OCI-LY1 (cell line): ENCODE measurements at regions not wholly inside any gene's neighbourhood (a gene's known extent, or its start where the extent isn't known, plus 50 kb on each side); places are given as distances from the start of the nearest gene placed in this dataset.

Source experiments
- H2AFZ ChIP-seq: fragments of 200-600 bp; sonication (generic), shearing (Covaris generic); 2 replicates; pipeline ENCODE4 v1.6.0; 2014; ENCODE audit warnings: antibody characterized with exemption, mild to moderate bottlenecking, low read length
- H3F3A ChIP-seq: fragments of 200-600 bp; sonication (generic), shearing (Covaris generic); 2 replicates; pipeline ENCODE4 v1.6.0; 2014; ENCODE audit warnings: mild to moderate bottlenecking, antibody characterized with exemption, low read length, moderate library complexity; ENCODE audit not compliant: insufficient read depth
- H3K27ac ChIP-seq: fragments of 200-600 bp; sonication (generic); 2 replicates; pipeline ENCODE4 v1.5.1; 2014; ENCODE audit warnings: low read length, mixed run types, mild to moderate bottlenecking, low read depth; ENCODE audit not compliant: poor library complexity, severe bottlenecking
- H3K27me3 ChIP-seq: fragments of 200-600 bp; sonication (generic); 2 replicates; pipeline ENCODE4 v1.6.0; 2014; ENCODE audit warnings: antibody characterized with exemption, mild to moderate bottlenecking, low read length, moderate library complexity; ENCODE audit not compliant: insufficient read depth
- H3K36me3 ChIP-seq: fragments of 200-600 bp; sonication (generic); 2 replicates; pipeline ENCODE4 v1.6.1; 2014; ENCODE audit warnings: mild to moderate bottlenecking, antibody characterized with exemption, low read length, moderate library complexity, mixed read lengths; ENCODE audit not compliant: insufficient read depth
- H3K4me1 ChIP-seq: fragments of 200-600 bp; sonication (generic); 2 replicates; pipeline ENCODE4 v1.5.1; 2014; ENCODE audit warnings: mild to moderate bottlenecking, low read length, moderate library complexity; ENCODE audit not compliant: insufficient read depth, severe bottlenecking
- H3K4me2 ChIP-seq: fragments of 200-600 bp; sonication (generic), shearing (Covaris generic); 2 replicates; pipeline ENCODE4 v1.6.1; 2014; ENCODE audit warnings: low read length
- H3K4me3 ChIP-seq: fragments of 200-600 bp; sonication (generic); 2 replicates; pipeline ENCODE4 v1.5.1; 2014; ENCODE audit warnings: low read length, low read depth, mild to moderate bottlenecking, mixed read lengths; ENCODE audit not compliant: poor library complexity, severe bottlenecking
- H3K79me2 ChIP-seq: fragments of 200-600 bp; shearing (Covaris generic); 2 replicates; pipeline ENCODE4 v1.6.1; 2016; ENCODE audit warnings: mixed run types, low read length, mixed read lengths; ENCODE audit not compliant: insufficient read depth
- H3K9ac ChIP-seq: fragments of 200-600 bp; sonication (generic), shearing (Covaris generic); 2 replicates; pipeline ENCODE4 v1.6.1; 2014; ENCODE audit warnings: mild to moderate bottlenecking, low read length, mixed read lengths
- H3K9me2 ChIP-seq: fragments of 200-600 bp; sonication (generic), shearing (Covaris generic); 2 replicates; pipeline ENCODE4 v1.6.1; 2014; ENCODE audit warnings: low read depth, mild to moderate bottlenecking, low read length, mixed read lengths
- H3K9me3 ChIP-seq: fragments of 200-600 bp; shearing (Covaris generic); 2 replicates; pipeline ENCODE4 v1.6.1; 2014; ENCODE audit warnings: low read length, mixed read lengths
- H4K20me1 ChIP-seq: fragments of 200-600 bp; sonication (generic), shearing (Covaris generic); 2 replicates; pipeline ENCODE4 v1.6.0; 2016; ENCODE audit warnings: mild to moderate bottlenecking, low read length; ENCODE audit not compliant: insufficient read depth
- CTCF ChIP-seq: fragments of 200-600 bp; sonication (generic), shearing (Covaris generic); IDR thresholded peaks from 2 replicates; pipeline ENCODE4 v1.5.1; 2017; ENCODE audit warnings: mild to moderate bottlenecking, antibody characterized with exemption, low read length, moderate library complexity, mixed read lengths
- EZH2 ChIP-seq: fragments of 200-600 bp; sonication (generic), shearing (Covaris generic); IDR thresholded peaks from 2 replicates; pipeline ENCODE4 v1.8.0; 2017; ENCODE audit warnings: borderline replicate concordance, mixed run types, mild to moderate bottlenecking, antibody characterized with exemption, low read length, moderate library complexity, mixed read lengths

- Histone ChIP-seq H3K9me2 (no peaks in the 10 kb centered on the region), H3K4me3 (no peak overlapping the region), H3K27ac (no peak overlapping the region), H3K4me2 (no peak overlapping the region), H3K4me1 (no peaks in the 10 kb centered on the region), H3K9me3 (no peaks in the 10 kb centered on the region), H3K9ac (no peak overlapping the region), H3K27me3 (no peaks in the 10 kb centered on the region), H3K79me2 (no peaks in the 10 kb centered on the region), H3K36me3 (no peaks in the 10 kb centered on the region), H4K20me1 (no peaks in the 10 kb centered on the region), H2AFZ (no peak overlapping the region), H3F3A (no peaks in the 10 kb centered on the region)
- no peak for TF ChIP-seq CTCF
- TF ChIP-seq EZH2: no peak
Observed at GRCh38 chr18:28805491-28805890, 628.6 kb upstream of the CDH2 start.

GRCh38 chr18:28804512-28805202 lies 627.7 kb upstream of the CDH2 start:
- no peaks in the 10 kb centered on the region for H4K20me1 ChIP-seq
- no peaks in the 10 kb centered on the region for H3K79me2 ChIP-seq
- no peak overlapping the region for H3K9ac ChIP-seq
- H3K9me3 ChIP-seq: no peaks in the 10 kb centered on the region
- H3K9me2 ChIP-seq: no peaks in the 10 kb centered on the region
- no peak overlapping the region for H3K4me2 ChIP-seq
- H3F3A ChIP-seq: no peaks in the 10 kb centered on the region
- H3K27me3 ChIP-seq: no peaks in the 10 kb centered on the region
- H3K4me3 ChIP-seq: no peak overlapping the region
- no peaks in the 10 kb centered on the region for H3K4me1 ChIP-seq
- H3K36me3 ChIP-seq: no peaks in the 10 kb centered on the region
- H3K27ac ChIP-seq: no peak overlapping the region
- TF ChIP-seq EZH2: no peak
- no peak for TF ChIP-seq CTCF
- H2AFZ ChIP-seq: no peak overlapping the region

GRCh38 chr18:28802546-28802945 lies 625.6 kb upstream of the CDH2 start:
- Histone ChIP-seq H3K27ac (no peak overlapping the region), H3K9me3 (no peaks in the 10 kb centered on the region), H3K27me3 (no peaks in the 10 kb centered on the region), H2AFZ (no peak overlapping the region), H3K79me2 (no peaks in the 10 kb centered on the region), H3K4me2 (no peak overlapping the region), H3K9ac (no peak overlapping the region), H3K4me1 (no peaks in the 10 kb centered on the region), H3F3A (no peaks in the 10 kb centered on the region), H3K9me2 (no peaks in the 10 kb centered on the region), H3K36me3 (no peaks in the 10 kb centered on the region), H4K20me1 (no peaks in the 10 kb centered on the region), H3K4me3 (no peak overlapping the region)
- TF ChIP-seq CTCF (no peak), EZH2 (no peak)
